ENCODE measurements at regions not wholly inside any gene's neighbourhood (a gene's known extent, or its start where the extent isn't known, plus 50 kb on each side); places are given as distances from the start of the nearest gene placed in this dataset.
"Not testable (repeated sequence)": the region's sequence is repeated elsewhere in the genome, so short reads cannot be mapped to it uniquely, and the experiment has no call there.

DNA sequence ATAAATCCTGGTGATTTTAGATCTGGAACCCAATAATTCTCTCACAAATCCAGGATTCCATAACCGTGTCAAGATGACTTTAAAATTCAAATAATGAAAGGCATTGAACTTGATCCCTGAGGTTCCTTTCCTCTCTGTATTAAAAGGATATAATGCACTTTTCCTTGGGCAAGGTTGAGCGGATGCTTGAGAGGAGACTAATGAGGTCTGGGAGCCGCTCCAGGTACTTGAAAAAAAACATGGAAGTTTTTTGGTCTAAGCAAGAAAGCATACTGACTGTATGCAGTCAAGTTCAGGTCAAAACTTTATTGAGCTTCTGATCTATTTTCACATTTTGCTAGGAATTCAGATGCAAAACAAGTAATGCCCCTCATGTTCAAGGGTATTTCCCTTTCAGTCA, 318.5 kb downstream of the RAD51AP2 start:
- CTCF ChIA-PET = no interaction called here
- no peak for DNase-seq (ENCODE audit: low read depth)
- TF ChIP-seq, protein P1, sequence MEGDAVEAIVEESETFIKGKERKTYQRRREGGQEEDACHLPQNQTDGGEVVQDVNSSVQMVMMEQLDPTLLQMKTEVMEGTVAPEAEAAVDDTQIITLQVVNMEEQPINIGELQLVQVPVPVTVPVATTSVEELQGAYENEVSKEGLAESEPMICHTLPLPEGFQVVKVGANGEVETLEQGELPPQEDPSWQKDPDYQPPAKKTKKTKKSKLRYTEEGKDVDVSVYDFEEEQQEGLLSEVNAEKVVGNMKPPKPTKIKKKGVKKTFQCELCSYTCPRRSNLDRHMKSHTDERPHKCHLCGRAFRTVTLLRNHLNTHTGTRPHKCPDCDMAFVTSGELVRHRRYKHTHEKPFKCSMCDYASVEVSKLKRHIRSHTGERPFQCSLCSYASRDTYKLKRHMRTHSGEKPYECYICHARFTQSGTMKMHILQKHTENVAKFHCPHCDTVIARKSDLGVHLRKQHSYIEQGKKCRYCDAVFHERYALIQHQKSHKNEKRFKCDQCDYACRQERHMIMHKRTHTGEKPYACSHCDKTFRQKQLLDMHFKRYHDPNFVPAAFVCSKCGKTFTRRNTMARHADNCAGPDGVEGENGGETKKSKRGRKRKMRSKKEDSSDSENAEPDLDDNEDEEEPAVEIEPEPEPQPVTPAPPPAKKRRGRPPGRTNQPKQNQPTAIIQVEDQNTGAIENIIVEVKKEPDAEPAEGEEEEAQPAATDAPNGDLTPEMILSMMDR (IDR thresholded peaks at IDR 0.05; ENCODE audit: insufficient read depth, low read depth, low read length) = no peak
- Histone ChIP-seq H3K36me3 (ENCODE audit: control insufficient read depth, insufficient read depth, low read length) (no peaks in the 10 kb centered on the region), H3K4me3 (ENCODE audit: low read depth, low read length) (no peak overlapping the region), H3K27me3 (ENCODE audit: control insufficient read depth, insufficient read depth, low read length) (no peaks in the 10 kb centered on the region)
- POLR2A ChIA-PET = no interaction called here

DNA sequence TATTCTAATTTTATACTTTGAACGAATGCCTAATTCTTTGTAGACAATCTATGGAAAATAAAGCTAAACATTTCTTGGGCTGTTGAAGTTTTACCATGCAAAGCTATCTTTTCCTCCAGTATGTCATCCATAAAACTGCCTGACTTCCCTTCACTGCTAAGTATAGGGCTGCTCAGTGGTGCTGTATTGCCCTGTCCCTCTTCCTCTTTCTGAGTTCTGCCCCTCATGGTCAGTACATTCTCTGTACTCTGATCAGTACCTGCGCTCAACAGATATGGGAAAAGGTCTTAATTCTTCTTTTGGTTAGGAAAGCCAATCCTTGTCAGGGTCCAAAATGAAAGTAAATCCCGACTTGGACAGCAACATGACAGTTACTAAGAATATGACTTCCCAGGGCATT, 321.9 kb downstream of the RAD51AP2 start:
- POLR2A ChIA-PET = no interaction called here
- no peaks in the 10 kb centered on the region for H3K27me3 ChIP-seq (ENCODE audit: control insufficient read depth, insufficient read depth, low read length)
- no peaks in the 10 kb centered on the region for H3K36me3 ChIP-seq (ENCODE audit: control insufficient read depth, insufficient read depth, low read length)
- CTCF ChIA-PET = no interaction called here
- H3K4me3 ChIP-seq (ENCODE audit: low read depth, low read length) = no peak overlapping the region
- TF ChIP-seq, protein P1 (IDR thresholded peaks at IDR 0.05; ENCODE audit: insufficient read depth, low read depth, low read length) = no peak
- DNase-seq (ENCODE audit: low read depth) = no peak

DNA sequence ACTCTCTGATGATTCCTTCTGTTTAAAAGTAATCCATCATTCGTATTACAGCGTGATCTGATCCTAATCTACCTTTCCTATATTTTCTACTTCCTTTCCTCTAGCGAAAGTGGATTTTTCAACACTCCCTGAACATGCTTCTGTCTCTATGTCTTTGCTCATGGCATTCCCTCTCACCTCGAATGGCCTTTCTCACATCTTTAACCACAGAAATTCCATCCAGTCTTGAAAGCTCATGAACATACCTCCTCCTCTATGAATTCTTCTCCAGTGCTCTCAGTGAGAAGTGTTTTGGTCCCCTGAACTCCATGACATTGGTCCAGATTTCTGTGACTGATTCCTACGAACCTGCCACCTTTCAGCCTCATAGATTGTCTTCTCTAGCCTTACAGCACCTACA, 323.2 kb downstream of the RAD51AP2 start:
- H3K36me3 ChIP-seq (ENCODE audit: control insufficient read depth, insufficient read depth, low read length) = no peaks in the 10 kb centered on the region
- TF ChIP-seq, protein P1 (IDR thresholded peaks at IDR 0.05; ENCODE audit: insufficient read depth, low read depth, low read length) = no peak
- POLR2A ChIA-PET = no interaction called here
- no peak overlapping the region for H3K4me3 ChIP-seq (ENCODE audit: low read depth, low read length)
- no peaks in the 10 kb centered on the region for H3K27me3 ChIP-seq (ENCODE audit: control insufficient read depth, insufficient read depth, low read length)
- CTCF ChIA-PET = no interaction called here
- no peak for DNase-seq (ENCODE audit: low read depth)

DNA sequence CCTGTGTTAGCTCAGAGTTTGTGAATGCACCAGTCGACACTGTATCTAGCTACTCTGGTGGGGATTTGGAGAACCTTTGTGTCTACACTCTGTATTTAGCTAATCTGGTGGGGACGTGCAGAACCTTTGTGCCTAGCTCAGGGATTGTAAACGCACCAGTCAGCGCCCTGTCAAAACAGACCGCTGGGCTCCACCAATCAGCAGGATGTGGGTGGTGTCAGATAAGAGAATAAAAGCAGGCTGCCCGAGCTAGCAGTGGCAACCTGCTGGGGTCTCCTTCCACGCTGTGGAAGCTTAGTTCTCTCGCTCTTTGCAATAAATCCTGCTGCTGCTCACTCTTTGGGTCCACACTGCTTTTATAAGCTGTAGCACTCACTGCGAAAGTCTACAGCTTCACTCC, 324.2 kb downstream of the RAD51AP2 start:
- no peak for DNase-seq (ENCODE audit: low read depth)
- no peaks in the 10 kb centered on the region for H3K36me3 ChIP-seq (ENCODE audit: control insufficient read depth, insufficient read depth, low read length)
- no peak overlapping the region for H3K4me3 ChIP-seq (ENCODE audit: low read depth, low read length)
- TF ChIP-seq, protein P1 (IDR thresholded peaks at IDR 0.05; ENCODE audit: insufficient read depth, low read depth, low read length) = no peak
- ChIA-PET POLR2A (no interaction called here), CTCF (no interaction called here)
- no peaks in the 10 kb centered on the region for H3K27me3 ChIP-seq (ENCODE audit: control insufficient read depth, insufficient read depth, low read length)

DNA sequence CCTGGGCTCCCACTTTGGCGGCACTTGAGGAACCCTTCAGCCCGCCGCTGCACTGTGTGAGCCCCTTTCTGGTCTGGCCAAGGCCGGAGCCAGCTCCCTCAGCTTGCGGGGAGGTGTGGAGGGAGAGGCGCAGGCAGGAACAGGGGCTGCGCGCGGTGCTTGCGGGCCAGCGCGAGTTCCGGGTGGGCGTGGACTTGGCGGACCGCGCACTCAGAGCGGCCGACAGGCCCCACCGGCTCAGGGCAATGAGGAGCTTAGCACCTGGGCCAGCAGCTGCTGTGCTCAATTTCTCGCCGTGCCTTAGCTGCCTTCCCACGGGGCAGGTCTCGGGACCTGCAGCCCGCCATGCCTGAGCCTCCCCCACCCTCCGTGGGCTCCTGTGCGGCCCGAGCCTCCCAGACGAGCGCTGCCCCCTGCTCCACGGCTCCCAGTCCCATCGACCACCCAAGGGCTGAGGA, 324.8 kb downstream of the RAD51AP2 start:
- H3K36me3 ChIP-seq (ENCODE audit: control insufficient read depth, insufficient read depth, low read length); CTCF ChIA-PET; H3K27me3 ChIP-seq (ENCODE audit: control insufficient read depth, insufficient read depth, low read length); POLR2A ChIA-PET; DNase-seq (ENCODE audit: low read depth); H3K4me3 ChIP-seq (ENCODE audit: low read depth, low read length): not testable (repeated sequence)

DNA sequence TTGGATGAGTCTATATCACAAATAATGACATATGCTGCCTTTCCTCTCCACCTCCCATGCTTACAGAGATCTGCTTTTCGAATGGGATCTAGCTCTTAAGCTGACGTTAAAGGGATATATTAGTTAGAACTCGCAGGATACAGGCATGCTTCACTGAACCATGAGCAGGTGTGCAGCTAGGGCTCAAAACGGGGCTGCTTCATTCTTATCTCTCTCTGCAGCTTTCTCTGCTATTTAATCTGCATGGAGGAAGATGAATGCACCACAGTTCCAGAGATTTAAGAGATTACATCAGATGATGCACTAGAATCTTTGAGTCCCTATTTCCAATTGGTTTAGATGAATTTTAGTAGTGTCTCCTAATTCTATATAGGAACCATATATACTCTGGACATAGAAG, 327.0 kb downstream of the RAD51AP2 start:
- no peaks in the 10 kb centered on the region for H3K36me3 ChIP-seq (ENCODE audit: control insufficient read depth, insufficient read depth, low read length)
- TF ChIP-seq, protein P1 (IDR thresholded peaks at IDR 0.05; ENCODE audit: insufficient read depth, low read depth, low read length) = no peak
- ChIA-PET POLR2A (no interaction called here), CTCF (no interaction called here)
- H3K4me3 ChIP-seq (ENCODE audit: low read depth, low read length) = no peak overlapping the region
- no peak for DNase-seq (ENCODE audit: low read depth)
- H3K27me3 ChIP-seq (ENCODE audit: control insufficient read depth, insufficient read depth, low read length) = no peaks in the 10 kb centered on the region

Data from BJ (cell line).